ENCODE measurements at regions not wholly inside any gene's neighbourhood (a gene's known extent, or its start where the extent isn't known, plus 50 kb on each side); places are given as distances from the start of the nearest gene placed in this dataset.

DNA sequence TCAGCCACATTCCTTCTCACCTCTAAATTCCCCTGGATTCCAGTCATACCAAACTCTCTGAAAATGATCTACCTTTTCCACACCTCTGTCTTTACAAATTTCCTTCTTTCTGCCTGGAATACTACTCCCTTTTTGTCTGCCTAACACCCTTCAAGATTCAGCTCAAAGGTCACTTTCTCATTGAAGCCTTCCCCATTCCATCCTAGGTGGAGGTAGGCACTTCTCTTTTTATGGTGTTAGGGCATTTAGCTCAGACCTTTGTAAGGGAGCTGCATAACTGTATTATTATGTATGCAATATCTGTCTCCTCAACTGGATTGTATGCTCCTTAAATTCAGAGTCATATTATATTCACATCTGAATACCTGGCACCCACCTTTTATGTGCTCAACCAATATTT, 137.7 kb downstream of the RCHY1 start:
- TF ChIP-seq POLR2A (IDR thresholded peaks at IDR 0.05): no peak
- TF ChIP-seq, protein P1, sequence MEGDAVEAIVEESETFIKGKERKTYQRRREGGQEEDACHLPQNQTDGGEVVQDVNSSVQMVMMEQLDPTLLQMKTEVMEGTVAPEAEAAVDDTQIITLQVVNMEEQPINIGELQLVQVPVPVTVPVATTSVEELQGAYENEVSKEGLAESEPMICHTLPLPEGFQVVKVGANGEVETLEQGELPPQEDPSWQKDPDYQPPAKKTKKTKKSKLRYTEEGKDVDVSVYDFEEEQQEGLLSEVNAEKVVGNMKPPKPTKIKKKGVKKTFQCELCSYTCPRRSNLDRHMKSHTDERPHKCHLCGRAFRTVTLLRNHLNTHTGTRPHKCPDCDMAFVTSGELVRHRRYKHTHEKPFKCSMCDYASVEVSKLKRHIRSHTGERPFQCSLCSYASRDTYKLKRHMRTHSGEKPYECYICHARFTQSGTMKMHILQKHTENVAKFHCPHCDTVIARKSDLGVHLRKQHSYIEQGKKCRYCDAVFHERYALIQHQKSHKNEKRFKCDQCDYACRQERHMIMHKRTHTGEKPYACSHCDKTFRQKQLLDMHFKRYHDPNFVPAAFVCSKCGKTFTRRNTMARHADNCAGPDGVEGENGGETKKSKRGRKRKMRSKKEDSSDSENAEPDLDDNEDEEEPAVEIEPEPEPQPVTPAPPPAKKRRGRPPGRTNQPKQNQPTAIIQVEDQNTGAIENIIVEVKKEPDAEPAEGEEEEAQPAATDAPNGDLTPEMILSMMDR (IDR thresholded peaks at IDR 0.05): no peak
- intact Hi-C loops (cut with DNase I; ENCODE audit: low total_unique reads): no loop called here
- no peak for DNase-seq (ENCODE audit: low spot score in 2 of 2)
- H3K4me3 ChIP-seq (ENCODE audit: low read depth, poor library complexity, severe bottlenecking): no peak overlapping the region

DNA sequence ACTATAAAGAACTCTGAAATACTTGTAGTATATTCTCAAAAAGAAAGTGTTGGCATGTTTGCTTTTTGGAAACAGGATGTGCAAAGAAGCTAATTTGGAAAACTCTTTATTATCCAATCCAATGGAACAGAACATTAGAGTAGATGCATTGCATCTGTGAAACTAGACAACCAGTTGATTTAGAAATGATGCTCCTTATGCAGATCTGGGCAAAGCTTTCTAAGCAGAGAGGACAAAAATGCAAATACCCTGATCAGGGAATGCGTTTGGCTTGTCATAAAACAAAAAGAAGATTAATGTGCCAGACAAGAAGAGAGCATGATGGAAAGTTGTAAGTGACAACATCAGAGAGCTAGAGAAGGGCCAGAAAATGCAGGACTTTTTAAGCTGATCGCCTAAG, 142.3 kb downstream of the RCHY1 start:
- no peak for DNase-seq (ENCODE audit: low spot score in 2 of 2)
- 53 to 57% methylated on average over 2 of the region's 2 CpGs for WGBS, 2 donors
- no peak overlapping the region for H3K4me3 ChIP-seq (ENCODE audit: low read depth, poor library complexity, severe bottlenecking)
- intact Hi-C loops (cut with DNase I; ENCODE audit: low total_unique reads): no loop called here
- TF ChIP-seq, protein P1 (IDR thresholded peaks at IDR 0.05): no peak
- TF ChIP-seq POLR2A (IDR thresholded peaks at IDR 0.05): no peak

DNA sequence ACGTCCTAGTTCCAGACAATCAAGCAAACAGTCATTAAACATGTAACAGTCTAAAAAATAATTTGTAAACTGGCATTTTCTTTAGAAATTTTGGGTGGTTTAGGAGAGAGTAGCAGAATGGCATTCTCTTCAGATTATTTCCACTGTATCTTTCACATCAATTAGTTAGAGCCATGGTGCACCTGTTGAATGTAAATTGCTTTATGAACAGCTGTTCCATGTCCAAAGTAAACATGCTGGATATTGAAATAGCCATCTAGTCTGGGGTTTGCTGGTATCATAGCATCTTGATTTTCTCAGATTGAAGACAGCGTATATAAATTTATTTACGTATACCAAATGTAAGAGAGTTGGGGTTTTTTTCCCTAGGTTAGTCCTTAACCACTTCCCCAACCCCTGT, 143.6 kb downstream of the RCHY1 start:
- intact Hi-C loops (cut with DNase I; ENCODE audit: low total_unique reads): no loop called here
- DNase-seq (ENCODE audit: low spot score in 2 of 2): no peak
- H3K4me3 ChIP-seq (ENCODE audit: low read depth, poor library complexity, severe bottlenecking): no peak overlapping the region
- 79 to 82% methylated on average over 3 of the region's 3 CpGs for WGBS, 2 donors
- TF ChIP-seq POLR2A (IDR thresholded peaks at IDR 0.05): no peak
- TF ChIP-seq, protein P1 (IDR thresholded peaks at IDR 0.05): no peak

DNA sequence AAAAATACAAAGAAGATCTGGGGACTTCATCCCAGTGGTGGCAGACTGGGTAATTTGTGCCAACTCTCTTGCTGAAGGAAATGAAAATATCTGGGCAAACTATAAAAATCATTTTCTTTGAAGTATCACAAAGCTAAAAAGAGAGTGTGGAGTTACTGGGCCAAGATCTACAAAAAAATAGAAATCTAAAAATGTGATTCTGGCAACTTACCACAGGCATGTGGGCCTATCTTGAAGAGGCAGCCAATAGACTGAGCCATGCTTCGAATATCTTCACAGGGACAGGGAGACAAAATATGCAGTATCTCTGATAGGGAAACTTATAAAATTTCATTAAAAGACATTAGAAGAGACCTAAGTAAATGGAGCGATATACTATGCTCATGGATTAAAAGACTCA, 168.8 kb downstream of the RCHY1 start:
- DNase-seq (ENCODE audit: low spot score in 2 of 2): no peak
- H3K4me3 ChIP-seq (ENCODE audit: low read depth, poor library complexity, severe bottlenecking): no peak overlapping the region
- TF ChIP-seq, protein P1 (IDR thresholded peaks at IDR 0.05): no peak
- no peak for TF ChIP-seq POLR2A (IDR thresholded peaks at IDR 0.05)
- intact Hi-C loops (cut with DNase I; ENCODE audit: low total_unique reads): no loop called here
- 75% methylated on average over 2 of the region's 2 CpGs for WGBS, 2 donors

DNA sequence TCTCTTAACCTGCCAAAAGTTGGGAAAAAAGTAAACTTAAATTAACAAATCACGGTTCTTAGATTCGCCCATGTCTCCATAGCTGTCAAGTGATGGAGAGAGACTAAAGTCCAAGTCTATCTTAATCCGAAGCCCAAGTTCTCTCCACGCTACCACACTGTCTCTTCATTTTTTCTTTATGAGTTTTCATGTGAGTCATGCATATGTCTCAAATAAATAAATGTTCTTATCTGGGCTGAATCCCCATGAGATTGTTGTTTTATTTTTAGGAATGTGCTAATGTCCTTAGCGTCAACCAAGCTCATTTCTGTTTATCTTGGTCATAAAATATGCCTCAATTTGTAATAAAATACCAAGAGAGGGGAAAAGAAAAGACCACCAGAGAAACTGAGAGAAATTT, 169.3 kb downstream of the RCHY1 start:
- no peak for DNase-seq (ENCODE audit: low spot score in 2 of 2)
- no peak for TF ChIP-seq POLR2A (IDR thresholded peaks at IDR 0.05)
- TF ChIP-seq, protein P1 (IDR thresholded peaks at IDR 0.05): no peak
- intact Hi-C loops (cut with DNase I; ENCODE audit: low total_unique reads): no loop called here
- no peak overlapping the region for H3K4me3 ChIP-seq (ENCODE audit: low read depth, poor library complexity, severe bottlenecking)
- WGBS, 2 donors: 69 to 79% methylated on average over 5 of the region's 5 CpGs

DNA sequence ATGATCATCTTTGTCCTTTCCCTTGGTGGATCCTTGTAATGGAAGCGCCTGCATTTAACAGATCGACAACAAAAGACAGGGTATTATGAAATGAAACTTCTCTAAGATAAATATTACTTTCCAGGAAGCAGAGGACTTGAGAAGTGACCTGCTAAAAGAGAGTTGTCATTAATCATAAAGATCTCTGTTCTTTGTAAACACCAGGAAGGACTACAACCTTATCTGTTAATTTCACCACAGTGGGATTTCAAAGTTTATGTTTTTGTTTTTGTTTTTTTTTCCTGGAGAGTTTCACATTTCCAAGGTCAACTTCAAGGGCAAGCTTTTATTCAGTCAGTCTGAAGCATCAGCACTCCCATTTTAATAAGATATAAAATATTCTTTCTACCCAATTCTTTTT, 170.9 kb downstream of the RCHY1 start:
- intact Hi-C loops (cut with DNase I; ENCODE audit: low total_unique reads): no loop called here
- 87 to 94% methylated on average over 2 of the region's 2 CpGs for WGBS, 2 donors
- no peak overlapping the region for H3K4me3 ChIP-seq (ENCODE audit: low read depth, poor library complexity, severe bottlenecking)
- no peak for DNase-seq (ENCODE audit: low spot score in 2 of 2)
- TF ChIP-seq POLR2A (IDR thresholded peaks at IDR 0.05): no peak
- TF ChIP-seq, protein P1 (IDR thresholded peaks at IDR 0.05): no peak

Data from lower leg skin (tissue), 4 donors.